ENCODE measurements at regions not wholly inside any gene's neighbourhood (a gene's known extent, or its start where the extent isn't known, plus 50 kb on each side); places are given as distances from the start of the nearest gene placed in this dataset.

DNA sequence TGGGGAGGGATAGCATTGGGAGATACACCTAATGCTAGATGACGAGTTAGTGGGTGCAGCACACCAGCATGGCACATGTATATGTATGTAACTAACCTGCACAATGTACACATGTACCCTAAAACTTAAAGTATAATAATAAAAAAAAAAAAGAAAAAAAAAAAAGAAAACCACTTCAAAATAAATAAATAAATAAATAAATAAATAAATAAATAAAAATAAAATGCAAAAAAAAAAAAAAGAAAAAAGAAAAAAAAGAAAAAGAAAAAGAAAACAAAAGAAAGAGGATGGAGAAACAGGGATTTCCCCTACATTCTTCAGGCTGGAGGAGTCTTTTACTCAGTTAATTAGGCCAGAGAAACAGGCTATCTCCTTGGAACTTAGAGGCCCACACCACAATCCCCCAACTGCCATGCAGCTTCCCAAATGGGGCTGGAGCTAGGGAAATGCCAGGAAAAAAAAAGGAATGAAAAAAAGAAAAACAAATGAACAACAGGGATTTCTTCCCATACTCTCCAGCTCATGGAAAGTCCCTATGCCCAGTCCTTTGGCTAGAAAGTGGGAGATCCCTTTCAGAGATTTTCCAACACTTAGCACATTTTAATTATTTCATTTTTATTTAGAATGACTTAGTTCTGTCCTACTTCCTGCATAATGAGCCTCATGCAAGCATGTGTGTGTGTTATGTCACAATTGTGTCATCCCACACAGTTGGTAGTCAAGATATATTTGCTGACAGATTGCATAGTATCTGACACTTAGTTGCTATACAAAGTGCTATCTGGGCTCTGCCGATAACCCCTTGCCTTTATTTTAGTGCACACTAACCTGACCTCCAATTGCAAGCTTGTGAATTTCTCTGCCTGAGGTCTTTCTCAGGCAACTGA, 486.4 kb downstream of the PLPP3 start:
- TF ChIP-seq POLR2A (IDR thresholded peaks at IDR 0.05) = no peak
- TF ChIP-seq, protein P1, sequence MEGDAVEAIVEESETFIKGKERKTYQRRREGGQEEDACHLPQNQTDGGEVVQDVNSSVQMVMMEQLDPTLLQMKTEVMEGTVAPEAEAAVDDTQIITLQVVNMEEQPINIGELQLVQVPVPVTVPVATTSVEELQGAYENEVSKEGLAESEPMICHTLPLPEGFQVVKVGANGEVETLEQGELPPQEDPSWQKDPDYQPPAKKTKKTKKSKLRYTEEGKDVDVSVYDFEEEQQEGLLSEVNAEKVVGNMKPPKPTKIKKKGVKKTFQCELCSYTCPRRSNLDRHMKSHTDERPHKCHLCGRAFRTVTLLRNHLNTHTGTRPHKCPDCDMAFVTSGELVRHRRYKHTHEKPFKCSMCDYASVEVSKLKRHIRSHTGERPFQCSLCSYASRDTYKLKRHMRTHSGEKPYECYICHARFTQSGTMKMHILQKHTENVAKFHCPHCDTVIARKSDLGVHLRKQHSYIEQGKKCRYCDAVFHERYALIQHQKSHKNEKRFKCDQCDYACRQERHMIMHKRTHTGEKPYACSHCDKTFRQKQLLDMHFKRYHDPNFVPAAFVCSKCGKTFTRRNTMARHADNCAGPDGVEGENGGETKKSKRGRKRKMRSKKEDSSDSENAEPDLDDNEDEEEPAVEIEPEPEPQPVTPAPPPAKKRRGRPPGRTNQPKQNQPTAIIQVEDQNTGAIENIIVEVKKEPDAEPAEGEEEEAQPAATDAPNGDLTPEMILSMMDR (IDR thresholded peaks at IDR 0.05) = no peak
- TF ChIP-seq POLR2AphosphoS5 (IDR thresholded peaks at IDR 0.05) = no peak

Data from prostate gland (tissue), 2 donors.